ENCODE measurements at regions not wholly inside any gene's neighbourhood (a gene's known extent, or its start where the extent isn't known, plus 50 kb on each side); places are given as distances from the start of the nearest gene placed in this dataset.

- TF ChIP-seq CTCF (IDR thresholded peaks at IDR 0.05; ENCODE audit: insufficient read depth, low read length, poor library complexity, severe bottlenecking) (no peak), EZH2phosphoT487 (conservative IDR thresholded peaks at IDR 0.05; ENCODE audit: low read length) (no peak)
These were observed 444.7 kb upstream of the TNP1 start for GRCh38 chr2:217304582-217304981.

Measured in SU-DHL-6 (cell line).